Duodenal mucosa (tissue), 2 donors: ENCODE measurements at regions not wholly inside any gene's neighbourhood (a gene's known extent, or its start where the extent isn't known, plus 50 kb on each side); places are given as distances from the start of the nearest gene placed in this dataset.
A peak's percentile ranks its signal among the peaks of the same experiment; 100 is the strongest.

Experiments
- H3K27ac ChIP-seq: one replicate; pipeline ENCODE4 v1.7.0; 2013; ENCODE audit warnings: low read depth, low read length
- H3K27me3 ChIP-seq, 2 donors: one replicate each; pipeline ENCODE4 v1.7.0; 2013; ENCODE audit warnings: low read length in 2 of 2, control low read depth in 1 of 2; ENCODE audit not compliant: insufficient read depth in 2 of 2, control insufficient read depth in 1 of 2
- H3K36me3 ChIP-seq, 2 donors: one replicate each; pipeline ENCODE4 v1.7.0; 2013; ENCODE audit warnings: low read length in 2 of 2, control low read depth in 1 of 2; ENCODE audit not compliant: insufficient read depth in 2 of 2, control insufficient read depth in 1 of 2
- H3K4me1 ChIP-seq, 2 donors: one replicate each; pipeline ENCODE4 v1.7.0; 2013; ENCODE audit warnings: low read length in 2 of 2, control low read depth in 1 of 2; ENCODE audit not compliant: insufficient read depth in 2 of 2, control insufficient read depth in 1 of 2
- H3K4me3 ChIP-seq, 2 donors: one replicate each; pipeline ENCODE4 v1.7.0; 2013; ENCODE audit warnings: low read length in 2 of 2, low read depth in 1 of 2
- H3K9ac ChIP-seq, 2 donors: one replicate each; pipeline ENCODE4 v1.7.0; 2013; ENCODE audit warnings: low read length in 2 of 2, low read depth in 1 of 2
- H3K9me3 ChIP-seq, 2 donors: one replicate each; pipeline ENCODE4 v1.7.0; 2013; ENCODE audit warnings: low read length in 2 of 2, control low read depth in 1 of 2; ENCODE audit not compliant: control insufficient read depth in 1 of 2

GRCh38 chr15:66832664-66833063 lies 130.6 kb downstream of the SMAD6 start:
- Histone ChIP-seq H3K4me3 (no peak overlapping the region), H3K9ac (no peak overlapping the region), H3K4me1 (peaks cover 0 to 4% of the 10 kb centered on the region in 2 donors), H3K27me3 (no peaks in the 10 kb centered on the region), H3K36me3 (no peaks in the 10 kb centered on the region), H3K27ac (no peak overlapping the region), H3K9me3 (no peaks in the 10 kb centered on the region)

GRCh38 chr15:66833371-66833770 lies 131.3 kb downstream of the SMAD6 start:
- no peaks in the 10 kb centered on the region for H3K27me3 ChIP-seq
- H3K27ac ChIP-seq, result no peak overlapping the region
- peaks cover 0 to 4% of the 10 kb centered on the region in 2 donors for H3K4me1 ChIP-seq

GRCh38 chr15:66833803-66834202 lies 131.8 kb downstream of the SMAD6 start:
- Histone ChIP-seq H3K9me3 (no peaks in the 10 kb centered on the region), H3K4me3 (no peak overlapping the region), H3K27me3 (no peaks in the 10 kb centered on the region), H3K4me1 (peaks cover 0 to 4% of the 10 kb centered on the region in 2 donors), H3K27ac (no peak overlapping the region), H3K36me3 (no peaks in the 10 kb centered on the region), H3K9ac (no peak overlapping the region)

More at GRCh38 chr15:66833371-66833770, 131.3 kb downstream of the SMAD6 start:
- no peak overlapping the region for H3K9ac ChIP-seq
- H3K36me3 ChIP-seq, result no peaks in the 10 kb centered on the region
- no peak overlapping the region for H3K4me3 ChIP-seq
- no peaks in the 10 kb centered on the region for H3K9me3 ChIP-seq

- H3K9ac ChIP-seq, result no peak overlapping the region
- H3K9me3 ChIP-seq, result no peaks in the 10 kb centered on the region
- no peak overlapping the region for H3K27ac ChIP-seq
- H3K4me3 ChIP-seq, result no peak overlapping the region
- no peaks in the 10 kb centered on the region for H3K27me3 ChIP-seq
- peaks cover 0 to 4% of the 10 kb centered on the region in 2 donors for H3K4me1 ChIP-seq
- no peaks in the 10 kb centered on the region for H3K36me3 ChIP-seq
These were observed 133.1 kb downstream of the SMAD6 start for GRCh38 chr15:66834881-66835878.

GRCh38 chr15:66836231-66837030 lies 134.4 kb downstream of the SMAD6 start:
- H3K27me3 ChIP-seq, result no peaks in the 10 kb centered on the region
- H3K36me3 ChIP-seq, result no peaks in the 10 kb centered on the region
- no peak overlapping the region for H3K4me3 ChIP-seq
- no peaks in the 10 kb centered on the region for H3K9me3 ChIP-seq
- no peak overlapping the region for H3K27ac ChIP-seq
- no peaks in the 10 kb centered on the region for H3K4me1 ChIP-seq
- H3K9ac ChIP-seq, result no peak overlapping the region

GRCh38 chr15:66838202-66838601 lies 136.2 kb downstream of the SMAD6 start:
- no peak overlapping the region for H3K27ac ChIP-seq
- H3K27me3 ChIP-seq, result no peaks in the 10 kb centered on the region
- no peak overlapping the region for H3K9ac ChIP-seq
- H3K36me3 ChIP-seq, result no peaks in the 10 kb centered on the region
- H3K9me3 ChIP-seq, result no peaks in the 10 kb centered on the region
- H3K4me3 ChIP-seq, result no peak overlapping the region
- H3K4me1 ChIP-seq, result peaks cover 8% of the 10 kb centered on the region in 2 donors

GRCh38 chr15:66838671-66839239 lies 136.7 kb downstream of the SMAD6 start:
- no peaks in the 10 kb centered on the region for H3K9me3 ChIP-seq
- no peaks in the 10 kb centered on the region for H3K36me3 ChIP-seq
- no peak overlapping the region for H3K4me3 ChIP-seq
- no peaks in the 10 kb centered on the region for H3K27me3 ChIP-seq
- H3K9ac ChIP-seq, result no peak overlapping the region
- H3K27ac ChIP-seq, result no peak overlapping the region
- H3K4me1 ChIP-seq, result peaks cover 11 to 13% of the 10 kb centered on the region in 2 donors

GRCh38 chr15:66839506-66840112 lies 137.6 kb downstream of the SMAD6 start:
- H3K4me3 ChIP-seq, result no peak overlapping the region
- H3K27me3 ChIP-seq, result no peaks in the 10 kb centered on the region
- no peak overlapping the region for H3K27ac ChIP-seq
- H3K36me3 ChIP-seq, result no peaks in the 10 kb centered on the region
- H3K4me1 ChIP-seq, result peaks cover 11 to 13% of the 10 kb centered on the region in 2 donors
- no peaks in the 10 kb centered on the region for H3K9me3 ChIP-seq
- H3K9ac ChIP-seq, result no peak overlapping the region

GRCh38 chr15:66840615-66841390 lies 138.8 kb downstream of the SMAD6 start:
- H3K4me3 ChIP-seq, result no peak overlapping the region
- H3K9ac ChIP-seq, result no peak overlapping the region
- H3K36me3 ChIP-seq, result no peaks in the 10 kb centered on the region
- peak overlapping the region; percentile 27 for H3K27ac ChIP-seq
- peaks cover 11 to 13% of the 10 kb centered on the region in 2 donors for H3K4me1 ChIP-seq
- H3K9me3 ChIP-seq, result no peaks in the 10 kb centered on the region
- H3K27me3 ChIP-seq, result no peaks in the 10 kb centered on the region
